ENCODE measurements at regions not wholly inside any gene's neighbourhood (a gene's known extent, or its start where the extent isn't known, plus 50 kb on each side); places are given as distances from the start of the nearest gene placed in this dataset.

DNA sequence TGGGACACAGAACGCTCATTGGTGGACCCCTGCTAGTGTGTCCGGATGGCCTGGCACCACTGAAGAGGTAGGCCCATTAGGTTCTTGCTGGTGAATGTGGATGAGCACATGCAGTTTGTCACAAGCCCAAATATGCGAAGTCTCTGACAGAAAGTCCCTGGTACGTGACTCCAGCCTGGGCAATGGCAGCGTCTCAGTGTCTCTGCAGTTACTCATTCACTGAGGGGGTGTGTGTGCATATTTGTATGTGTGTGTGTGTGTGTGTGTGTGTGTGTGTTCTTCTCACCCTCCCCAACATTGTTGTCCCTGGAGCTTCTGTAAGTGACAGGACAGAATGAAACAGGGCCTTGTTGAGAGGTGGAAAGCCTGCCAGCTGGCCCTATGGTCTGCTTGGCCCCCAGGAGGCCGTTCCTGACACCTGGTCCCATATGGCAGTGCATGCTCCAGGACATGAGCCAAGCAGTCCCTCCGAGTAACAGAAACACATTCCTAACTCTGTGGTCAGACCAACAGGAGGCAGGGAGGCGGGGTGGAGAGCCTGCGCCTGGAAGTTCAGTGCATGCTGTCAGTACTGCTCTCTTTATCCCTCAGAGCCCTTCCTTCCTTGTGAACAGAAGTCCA is 169.9 kb downstream of the SLC28A3 start:
- DNase-seq (ENCODE audit: insufficient read length, low spot score) (peak; percentile 87), FAIRE-seq (peak; percentile 44)

DNA sequence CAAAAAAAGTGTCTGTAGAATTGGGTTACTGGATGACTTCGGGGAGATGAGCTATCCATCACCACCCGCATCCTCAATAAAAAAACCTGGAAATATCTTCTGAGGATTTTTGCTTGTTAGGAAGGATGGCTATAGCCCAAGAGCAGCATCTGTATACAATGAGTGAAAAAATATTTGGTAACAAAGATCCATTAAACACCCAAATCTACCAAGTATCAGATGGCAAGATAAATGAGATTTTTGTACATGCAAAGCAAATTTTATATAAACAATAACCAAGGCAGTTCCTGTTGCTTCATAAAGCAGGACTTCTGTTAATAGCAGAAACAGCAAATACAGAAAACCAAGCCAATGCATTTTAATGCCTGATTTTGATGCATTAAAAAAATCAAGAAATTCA is 166.6 kb downstream of the SLC28A3 start:
- FAIRE-seq (no peak), DNase-seq (ENCODE audit: insufficient read length, low spot score) (no peak)

GRCh38 chr9:84174486-84174885 is 166.1 kb downstream of the SLC28A3 start:
- DNase-seq (ENCODE audit: insufficient read length, low spot score), result no peak
- no peak for FAIRE-seq

DNA sequence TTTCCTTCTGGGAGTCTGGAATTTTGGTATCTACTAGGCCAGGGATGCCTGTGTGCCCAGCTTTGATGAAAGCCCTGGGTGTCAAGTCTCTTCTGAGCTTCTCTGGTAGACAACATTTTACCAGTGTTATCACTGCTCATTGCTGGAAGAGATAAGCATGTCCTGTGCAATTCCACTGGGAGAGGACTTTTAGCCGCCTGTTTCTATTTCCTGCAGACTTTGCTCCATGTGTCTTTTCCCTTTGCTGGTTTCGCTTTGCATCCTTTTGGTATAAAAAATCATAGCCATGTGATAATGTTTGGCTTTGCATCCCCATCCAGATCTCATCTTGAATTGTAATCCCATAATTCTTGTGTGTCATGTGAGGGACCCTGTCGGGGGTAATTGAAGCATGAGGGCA is 163.2 kb downstream of the SLC28A3 start:
- FAIRE-seq (no peak), DNase-seq (ENCODE audit: insufficient read length, low spot score) (no peak)

GRCh38 chr9:84179531-84179930 is 161.0 kb downstream of the SLC28A3 start:
- DNase-seq (ENCODE audit: insufficient read length, low spot score) (no peak), FAIRE-seq (no peak)

DNA sequence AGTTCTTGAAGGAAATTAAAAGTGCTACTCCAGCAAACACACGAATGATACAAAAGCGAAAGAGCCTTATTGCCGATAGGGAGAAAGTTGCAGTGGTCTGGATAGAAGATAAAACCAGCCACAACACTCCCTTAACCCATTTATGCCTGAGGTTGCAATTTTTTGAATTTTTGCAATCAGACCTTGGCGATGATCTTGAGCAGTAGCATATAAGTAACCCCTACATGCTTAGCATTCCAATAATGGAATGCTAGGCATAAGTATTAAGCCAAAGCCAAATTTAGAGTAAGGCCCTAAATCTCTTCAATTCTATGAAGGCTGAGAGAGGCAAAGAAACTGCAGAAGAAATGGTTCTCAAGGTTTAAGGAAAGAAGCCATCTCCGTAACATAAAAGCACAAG is 153.5 kb downstream of the SLC28A3 start:
- FAIRE-seq, result no peak
- no peak for DNase-seq (ENCODE audit: insufficient read length, low spot score)

GRCh38 chr9:84189904-84190303 is 150.7 kb downstream of the SLC28A3 start:
- DNase-seq (ENCODE audit: insufficient read length, low spot score), result no peak
- FAIRE-seq, result no peak

- no peak for FAIRE-seq
- no peak for DNase-seq (ENCODE audit: insufficient read length, low spot score)
Measured at GRCh38 chr9:84190411-84190810, 150.1 kb downstream of the SLC28A3 start.

DNA sequence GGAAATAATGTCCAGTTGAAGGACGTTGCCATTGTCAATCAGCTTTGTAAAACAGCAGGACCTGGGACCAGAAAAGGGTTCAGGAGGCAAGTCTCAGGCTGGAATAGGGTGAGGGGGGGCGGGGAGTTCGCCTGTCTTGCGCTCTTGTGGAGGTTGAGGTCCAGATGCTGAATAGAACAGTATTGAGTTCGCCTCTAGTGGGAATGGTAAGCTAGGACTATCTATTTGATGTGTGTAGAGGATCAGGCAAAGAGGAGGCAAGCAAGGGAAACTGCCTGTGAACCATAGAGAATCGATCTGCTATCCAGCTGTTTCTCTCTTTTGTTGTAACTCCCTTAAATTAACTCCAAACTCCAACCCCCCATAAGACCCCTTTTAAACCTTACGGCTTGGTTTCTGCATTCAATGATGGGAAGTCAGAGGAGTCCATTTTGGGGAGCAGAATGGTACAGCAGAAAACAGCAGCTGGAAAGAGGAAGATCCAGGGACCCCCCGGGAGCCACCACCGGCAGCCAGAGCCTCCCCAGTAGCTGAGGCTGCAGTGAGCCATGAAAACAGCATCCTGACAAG is 133.7 kb downstream of the SLC28A3 start:
- DNase-seq (ENCODE audit: insufficient read length, low spot score), result no peak
- no peak for FAIRE-seq

GRCh38 chr9:84207491-84207951 is 133.0 kb downstream of the SLC28A3 start:
- FAIRE-seq (no peak), DNase-seq (ENCODE audit: insufficient read length, low spot score) (no peak)

DNA sequence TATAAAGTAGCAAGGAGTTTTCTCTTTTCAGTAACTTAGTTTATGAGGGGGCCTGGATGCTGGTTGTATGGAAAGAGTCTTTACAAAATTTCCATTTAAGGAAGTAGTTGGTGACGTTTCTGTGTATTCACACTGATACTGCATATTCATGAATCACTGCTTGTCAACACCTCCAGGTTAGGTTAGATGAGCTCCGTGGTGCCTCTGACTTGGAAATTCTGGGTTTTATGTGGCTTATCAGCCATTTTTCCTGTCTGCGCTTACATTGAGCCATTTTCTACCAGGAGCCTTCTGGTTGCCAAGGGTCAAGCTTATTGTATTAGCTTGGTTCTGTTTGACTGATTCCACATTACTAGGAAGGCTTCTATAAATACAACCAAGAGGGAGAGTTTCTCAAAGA is 128.3 kb downstream of the SLC28A3 start:
- no peak for FAIRE-seq
- no peak for DNase-seq (ENCODE audit: insufficient read length, low spot score)

DNA sequence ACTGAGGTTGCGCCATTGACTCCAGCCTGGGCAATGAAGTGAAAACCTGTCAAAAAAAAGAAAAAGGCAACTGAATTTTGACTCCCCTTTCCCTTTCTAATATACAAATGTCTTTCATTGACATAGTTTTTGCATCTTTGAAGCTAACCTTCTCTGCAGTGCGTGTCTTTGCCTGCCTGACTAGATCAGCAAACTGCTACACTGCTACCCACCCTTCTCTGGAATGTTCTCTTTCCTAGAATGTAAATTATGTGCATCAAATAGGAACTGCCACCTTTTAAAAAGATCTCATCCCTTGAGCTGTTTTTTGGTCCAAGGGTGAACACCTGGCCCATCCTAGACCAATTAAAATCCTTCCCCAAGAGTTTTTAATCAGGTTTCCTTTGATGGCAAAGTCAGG is 127.6 kb downstream of the SLC28A3 start:
- no peak for FAIRE-seq
- no peak for DNase-seq (ENCODE audit: insufficient read length, low spot score)

- no peak for DNase-seq (ENCODE audit: insufficient read length, low spot score)
- FAIRE-seq, result no peak
Measured at GRCh38 chr9:84216151-84216550, 124.4 kb downstream of the SLC28A3 start.

DNA sequence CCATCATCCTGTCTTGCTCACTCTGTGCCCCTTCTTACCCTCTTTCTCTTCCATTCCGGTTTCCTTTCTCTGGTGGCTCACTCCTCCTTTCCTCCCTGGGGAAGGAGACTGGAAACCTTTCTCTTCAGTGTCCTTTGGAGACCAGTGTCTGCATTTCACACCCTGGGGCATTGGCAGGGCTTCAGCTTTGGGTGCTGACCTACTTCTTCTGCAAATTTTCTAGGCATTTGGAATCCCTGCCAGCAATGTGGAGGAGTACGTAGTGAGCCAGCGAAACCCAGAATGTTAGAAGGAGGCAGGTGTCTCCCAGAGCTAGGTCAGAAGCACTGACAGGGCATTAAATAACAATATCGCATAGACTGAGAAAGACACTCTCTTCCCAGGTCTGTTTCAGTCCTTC is 122.2 kb downstream of the SLC28A3 start:
- FAIRE-seq, result no peak
- DNase-seq (ENCODE audit: insufficient read length, low spot score), result no peak

DNA sequence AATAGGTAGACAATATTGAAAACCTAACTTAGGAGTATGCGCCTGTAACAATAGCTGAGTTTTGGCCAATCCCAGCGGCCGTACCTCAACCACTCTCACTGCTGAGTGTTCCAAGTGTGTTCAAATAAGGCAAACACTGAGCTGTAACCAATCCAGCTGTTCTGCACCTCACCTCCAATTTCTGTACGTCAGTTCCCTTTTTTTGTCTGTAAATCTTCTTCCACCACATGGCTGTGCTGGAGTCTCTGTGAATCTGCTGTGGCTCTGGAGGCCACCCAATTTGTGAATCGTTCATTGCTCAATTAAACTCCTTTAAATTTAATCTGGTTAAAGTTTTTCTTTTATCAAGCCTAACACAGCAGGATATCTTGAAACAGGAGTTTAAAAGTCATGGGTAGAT is 116.3 kb downstream of the SLC28A3 start:
- FAIRE-seq (no peak), DNase-seq (ENCODE audit: insufficient read length, low spot score) (no peak)
